DMS153 (cell line): ENCODE measurements at regions not wholly inside any gene's neighbourhood (a gene's known extent, or its start where the extent isn't known, plus 50 kb on each side); places are given as distances from the start of the nearest gene placed in this dataset.
A peak's percentile ranks its signal among the peaks of the same experiment; 100 is the strongest.

Source experiments
- DNase-seq: peaks from one replicate; lab custom pipeline; 2025; lab: John Stamatoyannopoulos, UW

GRCh38 chr2:18829976-18830375 lies 240.6 kb upstream of the NT5C1B start:
- no peak for DNase-seq

- no peak for DNase-seq
These were observed 240.0 kb upstream of the NT5C1B start for GRCh38 chr2:18829251-18829902.

DNA sequence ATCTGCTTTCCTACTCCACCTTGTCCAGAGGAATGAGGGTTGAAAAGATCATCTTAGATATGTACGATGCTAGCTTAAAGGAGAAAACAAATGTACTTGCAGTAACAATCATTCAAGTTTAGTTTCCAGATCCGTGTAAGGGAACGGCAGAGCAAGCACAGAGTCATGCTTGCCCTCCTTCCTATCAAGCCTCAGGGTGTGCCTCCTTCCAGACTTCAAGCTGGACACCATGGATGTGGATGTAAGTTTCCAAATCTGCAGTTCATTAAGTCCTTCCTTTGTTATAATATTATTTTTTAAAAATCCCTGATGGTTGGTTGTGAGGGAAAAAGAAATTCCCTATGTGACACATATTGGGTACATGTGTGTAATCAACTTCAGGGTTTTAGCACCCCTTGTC lies 238.9 kb upstream of the NT5C1B start:
- no peak for DNase-seq

GRCh38 chr2:18825838-18826237 lies 236.5 kb upstream of the NT5C1B start:
- no peak for DNase-seq

GRCh38 chr2:18824915-18825314 lies 235.5 kb upstream of the NT5C1B start:
- no peak for DNase-seq

DNA sequence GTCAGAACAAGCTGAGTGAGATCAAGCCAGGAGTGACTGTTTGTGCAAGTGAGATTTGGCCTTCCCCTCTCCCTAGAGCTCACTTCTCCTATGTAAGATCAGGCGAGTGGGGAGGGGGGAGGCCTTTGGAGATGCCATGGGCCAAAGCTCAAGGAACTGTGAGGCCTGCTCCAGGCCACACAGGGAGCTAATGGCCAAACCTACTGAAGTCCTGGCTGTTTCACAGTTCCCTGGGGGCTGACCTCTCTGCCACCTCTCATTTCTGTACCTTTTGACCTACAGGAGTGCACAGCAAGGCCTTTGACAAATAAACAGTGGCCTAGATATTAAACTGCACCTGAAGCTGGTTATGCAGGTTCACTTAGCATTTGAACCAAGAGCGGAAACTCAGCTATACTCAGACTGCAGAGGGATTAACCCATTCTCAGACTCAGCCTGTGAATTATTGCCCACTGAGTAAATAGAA lies 235.0 kb upstream of the NT5C1B start:
- DNase-seq = no peak

DNA sequence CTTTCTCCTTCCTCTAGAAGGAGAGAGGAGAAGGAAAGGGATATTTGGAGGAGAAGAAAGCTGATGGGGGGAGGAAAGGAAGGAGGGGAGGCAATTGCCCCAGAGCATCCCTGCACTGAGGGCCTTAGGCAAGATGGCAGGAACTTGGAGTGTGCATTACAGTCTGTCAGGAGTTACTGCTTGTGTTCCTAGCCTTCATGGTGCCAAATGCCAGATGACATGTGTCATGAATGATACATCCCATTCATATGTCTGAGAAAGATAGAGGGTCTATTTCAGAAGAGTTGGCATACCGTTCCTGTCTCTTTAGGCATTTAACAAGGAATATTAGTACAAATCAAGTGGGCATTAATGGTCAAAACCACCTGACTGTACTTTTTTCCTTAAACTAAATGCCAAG lies 232.1 kb upstream of the NT5C1B start:
- DNase-seq = no peak

GRCh38 chr2:18820966-18821365 lies 231.6 kb upstream of the NT5C1B start:
- DNase-seq = no peak

DNA sequence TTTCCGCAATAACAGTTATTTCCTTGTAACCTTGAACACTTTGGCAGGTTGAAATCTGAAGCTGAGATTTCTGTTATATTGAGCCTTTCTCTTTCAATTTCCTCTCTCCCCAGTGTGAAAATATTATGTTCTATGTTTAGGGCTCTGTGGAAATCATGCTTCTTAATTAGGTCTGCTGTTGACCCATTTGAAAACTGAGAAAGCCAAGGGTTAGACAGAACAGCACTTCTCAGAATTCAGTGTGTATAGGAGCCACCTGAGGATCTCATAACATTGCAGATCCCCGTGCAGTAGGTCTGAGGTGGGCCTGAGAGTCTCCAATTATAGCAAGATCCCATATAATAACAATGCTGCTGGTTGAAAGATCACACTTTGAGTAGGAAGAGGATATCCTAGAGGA lies 230.2 kb upstream of the NT5C1B start:
- DNase-seq = no peak

DNA sequence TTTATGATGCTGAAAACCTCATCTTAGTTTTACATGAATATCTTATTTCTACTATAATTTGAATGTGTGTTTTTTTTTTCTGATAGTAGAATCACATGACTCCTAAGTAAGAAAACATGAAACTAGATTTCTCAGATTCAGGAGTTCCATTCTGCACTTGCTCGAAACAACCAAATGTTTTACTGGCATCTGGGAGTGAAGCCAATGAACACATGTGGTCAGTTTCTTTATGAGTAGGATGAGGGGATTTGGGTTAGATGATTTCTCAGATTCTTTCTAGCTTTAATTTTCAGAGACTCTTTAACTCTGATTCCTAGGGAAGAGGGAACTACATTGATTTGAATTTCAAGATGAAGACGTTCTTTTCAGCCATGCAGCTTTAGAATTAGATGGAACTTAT lies 225.0 kb upstream of the NT5C1B start:
- no peak for DNase-seq

- DNase-seq = peak; percentile 39
These were observed 215.2 kb upstream of the NT5C1B start for GRCh38 chr2:18804536-18804935.

DNA sequence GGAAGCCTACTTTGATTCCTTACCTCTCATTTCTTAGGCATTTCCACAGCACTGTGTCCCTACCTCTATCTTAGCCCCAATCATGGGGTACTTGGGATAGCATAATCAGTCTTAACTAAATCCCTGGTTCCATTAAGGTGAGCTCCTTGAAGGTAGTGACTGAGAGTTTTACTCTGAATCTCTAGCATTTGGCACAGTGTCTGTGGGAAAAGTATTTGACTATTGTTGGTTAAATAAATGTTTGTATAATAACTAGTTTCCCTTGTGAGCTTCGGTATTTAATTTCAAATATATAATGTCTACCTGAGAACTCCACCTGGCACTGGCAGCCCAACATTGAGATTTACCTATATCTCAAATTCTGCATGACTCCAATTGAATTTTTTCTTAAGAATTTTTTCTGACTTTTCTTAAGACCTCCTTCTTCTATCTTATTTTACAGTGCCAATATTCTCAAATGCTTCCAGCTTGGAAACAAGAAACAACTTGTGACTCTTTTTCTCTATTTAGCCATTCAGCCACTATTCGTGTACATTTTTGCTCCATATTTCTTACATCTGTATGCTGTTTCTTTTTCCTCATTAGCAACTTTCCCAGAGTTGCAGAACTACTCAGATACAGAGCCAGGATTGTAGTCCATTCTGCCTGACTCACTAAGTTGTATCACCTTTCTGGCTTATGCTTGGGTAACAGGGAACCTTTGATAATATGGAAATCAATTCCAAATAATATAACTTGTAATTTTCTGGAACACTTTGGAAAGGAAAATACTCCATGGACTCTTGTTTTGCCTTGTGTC lies 214.0 kb upstream of the NT5C1B start:
- DNase-seq = no peak

DNA sequence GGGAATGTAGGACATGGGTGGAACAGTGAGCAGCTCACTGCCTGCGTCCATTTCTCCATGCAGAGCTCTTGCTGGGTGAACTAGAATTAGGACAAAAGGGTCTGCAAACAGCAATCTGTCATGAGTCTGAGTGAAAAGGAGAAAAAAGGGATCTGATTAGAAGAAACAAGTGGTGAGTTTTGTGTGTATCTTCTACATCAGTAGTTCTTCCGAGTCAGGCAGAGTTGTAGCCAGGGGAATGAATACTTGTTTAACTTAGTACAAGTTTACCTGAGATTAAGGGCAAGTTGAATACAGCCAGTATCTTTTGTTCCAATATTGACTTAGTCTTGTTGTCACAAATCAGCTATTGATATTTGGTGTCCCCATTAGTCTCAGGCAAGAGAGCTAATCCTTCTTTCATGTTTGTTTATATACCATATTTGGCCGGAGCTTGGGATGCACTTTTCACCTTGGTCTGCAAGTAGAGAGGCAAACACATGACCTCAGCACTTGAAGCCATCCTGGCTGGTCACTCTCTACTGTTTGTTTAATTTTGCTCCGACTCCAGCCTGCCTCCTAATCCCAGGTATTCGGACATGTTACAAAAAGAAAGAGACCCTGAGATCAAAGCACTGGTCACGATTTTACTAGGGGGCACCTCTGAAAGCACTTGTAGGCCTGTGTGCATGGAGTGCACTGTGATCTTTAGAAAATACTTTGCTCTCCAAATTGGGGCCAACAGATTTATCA lies 211.0 kb upstream of the NT5C1B start:
- DNase-seq = peak; percentile 24

- DNase-seq = no peak
These were observed 210.0 kb upstream of the NT5C1B start for GRCh38 chr2:18799397-18799796.

- DNase-seq = no peak
These were observed 207.9 kb upstream of the NT5C1B start for GRCh38 chr2:18797133-18797845.

- no peak for DNase-seq
These were observed 206.5 kb upstream of the NT5C1B start for GRCh38 chr2:18795906-18796305.

GRCh38 chr2:18792684-18793083 lies 203.3 kb upstream of the NT5C1B start:
- no peak for DNase-seq

- no peak for DNase-seq
These were observed 202.9 kb upstream of the NT5C1B start for GRCh38 chr2:18792226-18792629.

DNA sequence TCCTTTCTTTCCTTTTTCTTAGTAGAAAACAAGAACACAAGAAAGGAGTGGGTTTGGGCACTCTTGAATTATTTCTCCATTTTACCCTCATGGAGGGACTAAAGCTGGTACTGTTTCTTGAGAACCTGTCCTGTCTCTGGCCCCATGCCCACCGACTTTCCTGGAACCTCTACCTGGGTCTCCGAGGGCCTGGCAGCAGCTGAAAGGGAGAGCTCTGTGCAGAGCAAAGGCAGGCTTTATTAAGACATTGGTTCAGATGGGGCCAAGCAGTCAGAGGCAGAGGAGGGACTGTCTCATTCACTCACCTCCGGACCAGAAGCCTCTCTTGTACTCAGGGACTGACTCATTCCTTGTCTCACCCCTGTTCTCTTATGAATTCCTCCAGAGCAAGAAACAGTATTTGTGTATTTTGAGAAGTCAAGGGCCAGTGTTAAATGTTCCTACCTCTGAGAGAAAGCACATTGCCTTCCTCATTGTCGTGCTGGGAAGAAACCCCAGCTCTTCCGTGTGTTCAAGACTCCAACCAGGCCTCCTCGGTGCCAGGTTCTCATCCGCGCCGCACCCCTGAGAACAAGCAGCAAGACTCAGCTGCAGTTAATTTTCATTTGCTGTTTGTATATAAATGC lies 201.9 kb upstream of the NT5C1B start:
- no peak for DNase-seq

GRCh38 chr2:18790509-18791171 lies 201.3 kb upstream of the NT5C1B start:
- DNase-seq = no peak

DNA sequence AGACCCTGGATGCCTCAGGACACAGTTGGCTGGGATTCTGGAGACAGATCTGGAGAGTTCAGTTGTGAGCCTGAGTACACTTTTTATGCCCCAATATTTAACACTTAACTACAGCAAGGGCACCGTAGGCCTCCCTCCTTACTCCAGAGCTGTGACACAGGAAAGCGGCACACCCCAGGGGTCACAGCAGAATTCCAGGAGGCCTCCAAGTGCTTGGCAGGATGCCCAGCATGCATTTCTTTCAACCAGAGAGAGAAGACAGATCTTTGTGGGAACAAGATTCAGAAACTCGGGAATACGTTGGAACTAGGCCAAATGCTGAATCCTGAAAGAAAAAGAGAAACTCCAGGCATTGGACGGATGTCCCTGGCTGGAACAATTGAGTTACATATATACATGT lies 199.2 kb upstream of the NT5C1B start:
- DNase-seq = no peak
